Inferior parietal cortex (tissue), 1 donor: ENCODE measurements at regions not wholly inside any gene's neighbourhood (a gene's known extent, or its start where the extent isn't known, plus 50 kb on each side); places are given as distances from the start of the nearest gene placed in this dataset.
"Not testable (repeated sequence)": the region's sequence is repeated elsewhere in the genome, so short reads cannot be mapped to it uniquely, and the experiment has no call there.

Experiments used
- DNase-seq: peaks from one replicate; pipeline ENCODE4 v3.0.0-alpha.2; 2016; ENCODE audit errors: extremely low spot score

DNA sequence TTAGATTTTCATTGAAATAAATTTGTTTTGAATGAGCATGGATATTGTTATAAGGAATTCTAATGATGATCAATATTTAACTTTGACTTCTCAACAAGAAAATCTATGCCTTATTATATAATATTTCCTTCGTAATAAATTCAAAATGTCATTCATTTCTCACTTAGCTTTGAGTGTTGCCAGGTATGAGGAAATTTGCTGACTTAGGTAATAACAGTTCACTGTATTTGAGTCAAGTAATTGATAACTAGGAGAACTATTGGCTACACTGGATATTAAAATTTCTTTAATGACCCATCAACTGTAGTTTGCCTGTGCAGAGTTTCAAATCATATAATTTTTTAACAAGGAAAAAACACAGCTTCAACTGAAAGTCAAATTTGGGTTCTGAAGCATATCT is 746.6 kb downstream of the SLITRK5 start:
- no peak for DNase-seq

DNA sequence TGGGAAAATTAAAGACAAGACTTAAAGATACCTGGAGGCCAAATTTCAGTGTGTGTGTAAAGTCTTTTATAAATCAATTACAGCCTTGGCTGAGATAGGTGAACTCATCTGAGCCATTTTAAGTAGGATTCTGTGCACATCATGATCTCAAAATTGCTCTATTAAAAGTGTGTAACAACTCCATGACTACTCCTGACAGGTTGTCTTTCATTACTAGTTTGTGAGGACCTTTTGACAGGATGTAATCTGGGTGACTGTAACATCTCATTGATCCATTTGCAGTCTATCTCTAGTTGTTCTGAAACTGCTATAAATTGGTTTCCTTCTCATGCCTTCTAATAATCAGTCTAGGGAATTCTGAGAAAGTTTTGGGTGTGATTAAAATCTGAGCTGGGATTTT is 753.3 kb downstream of the SLITRK5 start:
- no peak for DNase-seq

- DNase-seq, result no peak
These were observed 755.5 kb downstream of the SLITRK5 start for GRCh38 chr13:88426661-88427060.

GRCh38 chr13:88429862-88430261 is 758.7 kb downstream of the SLITRK5 start:
- DNase-seq, result no peak

GRCh38 chr13:88434953-88435352 is 763.8 kb downstream of the SLITRK5 start:
- DNase-seq, result no peak

DNA sequence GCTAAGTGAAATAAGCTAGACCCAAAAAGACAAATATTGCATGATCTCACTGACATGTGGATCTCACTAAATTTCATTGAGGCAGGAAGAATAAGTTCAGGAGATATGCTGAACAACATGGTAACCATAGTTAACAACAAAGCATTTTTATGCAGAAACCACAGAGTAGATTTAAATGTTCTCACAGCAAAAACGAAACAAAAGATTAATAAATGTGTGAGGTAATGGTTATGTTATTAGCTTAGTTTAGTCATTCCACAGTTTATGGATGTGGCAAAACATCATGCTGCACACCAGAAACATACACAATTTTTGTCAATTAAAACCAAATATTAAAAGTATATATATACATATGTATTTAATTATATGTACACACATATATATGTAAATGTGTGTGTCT is 765.8 kb downstream of the SLITRK5 start:
- no peak for DNase-seq

DNA sequence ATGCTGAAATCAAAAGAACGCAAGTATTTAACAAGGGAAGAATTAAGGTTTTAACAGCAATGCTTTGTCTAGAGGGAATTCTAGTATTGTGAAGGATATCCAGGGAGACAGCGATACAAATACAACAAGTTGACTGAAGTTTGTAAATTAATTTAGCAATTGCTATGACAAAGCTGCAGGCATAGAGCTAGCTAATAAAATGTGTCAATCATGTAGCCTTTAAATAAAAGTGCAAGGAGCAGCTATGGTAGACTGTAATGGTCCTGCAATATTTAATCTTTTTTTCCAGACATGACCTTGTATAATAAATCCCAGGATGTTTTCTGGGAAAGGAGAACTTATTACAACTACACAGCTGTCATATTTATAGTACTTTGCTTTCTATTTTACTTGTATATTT is 779.3 kb downstream of the SLITRK5 start:
- DNase-seq, result no peak

DNA sequence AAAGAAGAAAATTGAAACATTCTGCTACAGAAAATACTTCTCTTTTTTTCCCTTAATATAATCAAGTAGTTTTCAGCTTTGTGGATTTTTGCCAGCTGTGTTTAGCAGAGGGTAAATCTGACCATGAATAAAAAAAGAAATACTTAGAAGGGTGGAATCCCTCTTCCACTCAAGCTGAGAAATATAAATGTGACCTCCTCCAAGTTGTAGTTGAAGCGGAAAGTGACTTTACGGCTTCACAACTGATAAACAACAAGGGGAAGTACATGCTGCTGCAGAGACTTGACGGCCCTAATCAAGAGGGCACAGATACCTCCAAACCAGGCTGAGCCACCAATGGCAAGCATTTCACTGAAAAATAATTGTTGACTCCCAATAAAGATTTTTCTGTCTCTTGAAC is 785.0 kb downstream of the SLITRK5 start:
- DNase-seq, result no peak

GRCh38 chr13:88459331-88459730 is 788.2 kb downstream of the SLITRK5 start:
- no peak for DNase-seq

DNA sequence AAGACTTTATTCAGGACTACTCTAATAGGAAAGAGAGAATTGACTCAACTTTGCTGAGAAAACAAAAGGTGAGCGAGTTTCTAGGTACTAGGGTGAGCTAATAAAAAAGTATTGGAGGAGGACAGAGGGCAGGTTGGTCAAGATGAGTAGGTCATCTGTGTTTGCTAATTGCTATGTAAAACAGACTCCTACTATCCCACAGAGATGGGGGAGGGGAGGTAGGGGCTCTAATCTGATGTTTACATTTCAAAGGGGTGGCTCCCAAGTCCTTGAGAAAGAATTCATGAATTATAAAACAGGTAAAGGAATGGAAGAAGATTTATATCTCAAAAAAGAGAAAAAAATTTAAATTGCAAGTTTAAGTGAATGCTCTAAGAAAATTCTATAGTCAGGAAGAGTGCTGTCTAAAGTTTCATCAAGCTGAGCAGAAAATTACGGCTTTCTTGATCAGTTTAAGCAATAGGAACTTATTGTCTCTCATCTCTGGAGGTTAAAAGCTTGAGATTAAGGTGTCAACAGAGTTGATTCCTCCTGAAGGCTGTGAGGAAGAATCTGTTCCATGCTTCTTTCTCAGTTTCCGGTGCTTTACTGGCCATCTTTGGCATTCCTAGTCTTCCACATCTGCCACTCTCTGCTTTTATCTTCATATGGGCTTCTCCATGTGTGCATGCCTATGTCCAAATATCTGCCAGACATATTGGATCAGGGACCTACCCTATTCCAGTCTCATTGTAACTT is 790.3 kb downstream of the SLITRK5 start:
- no peak for DNase-seq

DNA sequence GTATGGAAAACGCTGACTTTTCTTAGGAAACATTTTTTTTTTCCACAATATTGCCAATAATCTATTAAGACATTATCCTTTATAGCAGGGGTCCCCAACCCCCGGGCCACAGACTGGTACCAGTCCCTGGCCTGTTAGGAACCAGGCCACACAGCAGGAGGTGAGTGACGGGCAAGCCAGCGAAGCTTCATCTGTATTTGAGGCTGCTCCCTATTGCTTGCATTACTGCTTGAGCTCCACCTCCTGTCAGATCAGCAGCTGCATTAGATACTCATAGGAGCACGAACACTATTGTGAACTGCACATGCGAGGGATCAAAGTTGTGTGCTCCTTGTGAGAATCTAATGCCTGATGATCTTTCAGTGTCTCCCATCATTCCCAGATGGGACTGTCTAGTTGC is 793.7 kb downstream of the SLITRK5 start:
- DNase-seq, result no peak

DNA sequence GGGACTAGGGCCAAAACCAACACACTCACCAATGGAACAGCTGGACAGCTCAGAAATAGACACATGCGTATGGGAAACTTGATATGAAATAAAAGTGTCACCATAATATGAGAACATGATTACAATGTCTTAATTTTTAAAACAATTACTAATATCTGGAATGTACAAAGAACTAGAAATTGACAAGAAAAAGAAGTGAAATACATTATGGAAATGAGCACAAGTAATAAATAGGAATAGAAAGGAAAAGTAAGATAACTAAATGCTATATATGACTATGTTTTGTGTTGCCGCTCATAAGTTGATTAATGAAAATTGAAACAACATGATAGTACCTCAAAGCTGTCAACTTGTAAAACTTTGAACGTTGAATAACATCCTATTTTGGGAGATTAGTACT is 801.1 kb downstream of the SLITRK5 start:
- DNase-seq, result no peak

DNA sequence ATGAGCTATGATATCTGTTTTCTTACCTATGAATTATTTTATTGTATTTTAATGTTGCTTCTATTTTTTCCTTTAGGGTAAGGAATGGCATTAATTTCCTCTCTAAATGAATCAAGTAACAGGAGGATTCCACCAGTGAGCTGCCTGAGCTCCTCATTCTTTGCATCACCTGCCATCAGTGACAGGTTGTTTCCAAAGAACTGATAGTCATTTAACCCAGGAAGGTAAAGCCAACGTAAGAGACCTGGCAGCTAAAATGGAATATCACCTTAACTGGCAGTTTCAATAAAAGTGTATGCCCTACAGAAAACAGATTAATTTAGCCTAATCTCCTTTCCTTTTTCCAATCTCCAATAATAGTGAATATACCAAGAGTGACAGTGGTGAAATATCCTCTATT is 812.0 kb downstream of the SLITRK5 start:
- DNase-seq, result no peak

GRCh38 chr13:88507909-88508308 is 836.7 kb downstream of the SLITRK5 start:
- no peak for DNase-seq

DNA sequence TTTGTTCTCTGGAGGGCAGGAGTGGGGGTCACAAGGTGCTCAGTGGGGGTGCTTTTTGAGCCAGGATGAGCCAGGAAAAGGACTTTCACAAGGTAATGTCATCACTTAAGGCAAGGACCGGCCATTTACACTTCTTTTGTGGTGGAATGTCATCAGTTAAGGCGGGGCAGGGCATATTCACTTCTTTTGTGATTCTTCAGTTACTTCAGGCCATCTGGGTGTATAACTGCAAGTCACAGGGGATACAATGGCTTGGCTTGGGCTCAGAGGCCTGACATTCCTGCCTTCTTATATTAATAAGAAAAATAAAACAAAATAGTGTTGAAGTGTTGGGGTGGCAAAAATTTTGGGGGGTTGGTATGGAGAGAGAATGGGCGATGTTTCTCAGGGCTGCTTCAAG is 841.8 kb downstream of the SLITRK5 start:
- DNase-seq, result not testable (repeated sequence)

DNA sequence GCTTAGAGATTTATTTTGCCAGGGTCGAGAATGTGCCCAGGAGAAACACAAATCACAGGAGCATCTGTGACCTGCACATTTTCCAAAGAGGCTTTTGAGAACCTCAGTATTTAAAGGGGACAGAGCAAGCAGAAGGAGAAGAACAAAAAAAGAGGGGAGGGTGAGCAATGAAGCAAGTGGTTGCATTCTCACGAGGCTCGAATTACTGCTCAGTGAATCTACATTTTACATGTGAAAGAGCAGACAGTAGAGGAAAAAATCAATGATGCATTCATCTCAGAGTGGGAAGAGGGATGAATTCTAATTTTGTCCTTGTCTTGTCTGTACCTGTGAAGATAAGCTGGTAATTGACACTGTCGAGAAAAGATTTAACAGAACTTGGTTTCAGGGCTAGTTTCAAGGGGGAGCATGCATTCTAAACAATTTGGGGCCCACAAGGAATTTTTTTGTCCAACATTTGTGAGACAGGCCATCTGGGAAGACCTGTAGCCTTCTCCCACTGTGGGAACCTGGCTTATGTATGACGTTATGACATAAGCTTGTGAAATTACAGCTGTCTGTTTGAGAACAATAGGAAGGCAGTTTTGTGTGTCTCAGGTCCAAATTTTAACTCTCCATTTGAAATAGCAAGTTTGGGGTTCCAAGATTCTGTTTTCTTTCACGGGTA is 855.1 kb downstream of the SLITRK5 start:
- DNase-seq, result no peak

GRCh38 chr13:88526853-88527215 is 855.7 kb downstream of the SLITRK5 start:
- DNase-seq, result no peak

GRCh38 chr13:88541994-88542393 is 870.8 kb downstream of the SLITRK5 start:
- DNase-seq, result no peak

- DNase-seq, result no peak
These were observed 873.7 kb downstream of the SLITRK5 start for GRCh38 chr13:88544836-88545235.

GRCh38 chr13:88552966-88553365 is 881.8 kb downstream of the SLITRK5 start:
- no peak for DNase-seq

GRCh38 chr13:88565566-88565965 is 894.4 kb downstream of the SLITRK5 start:
- no peak for DNase-seq

- no peak for DNase-seq
These were observed 914.7 kb downstream of the SLITRK5 start for GRCh38 chr13:88585861-88586260.

- DNase-seq, result no peak
These were observed 915.1 kb downstream of the SLITRK5 start for GRCh38 chr13:88586263-88586662.

DNA sequence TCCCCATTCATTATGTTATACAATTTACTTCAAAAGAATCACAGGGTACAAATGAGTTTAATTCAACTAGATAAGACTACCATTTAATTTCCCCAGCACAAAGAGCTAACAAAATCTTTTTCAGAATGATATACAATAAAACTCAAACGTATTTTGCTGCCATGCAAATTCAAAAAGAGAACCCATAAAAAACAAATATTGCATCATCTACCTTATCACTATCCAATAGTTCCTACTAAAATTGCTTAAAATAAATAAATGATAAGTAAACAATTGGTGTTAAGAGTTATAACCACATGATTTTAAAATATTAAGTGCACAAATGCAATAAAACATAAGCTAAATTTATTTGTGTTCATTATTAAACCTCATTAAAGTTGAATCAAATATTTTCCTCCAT is 919.4 kb downstream of the SLITRK5 start:
- DNase-seq, result no peak
